Right lobe of liver (tissue), 6 donors: ENCODE measurements at regions not wholly inside any gene's neighbourhood (a gene's known extent, or its start where the extent isn't known, plus 50 kb on each side); places are given as distances from the start of the nearest gene placed in this dataset.
A peak's percentile ranks its signal among the peaks of the same experiment; 100 is the strongest.
"Not testable (repeated sequence)": the region's sequence is repeated elsewhere in the genome, so short reads cannot be mapped to it uniquely, and the experiment has no call there.

Experiments used
- ATAC-seq, 4 donors: fragments of 200-7000 bp; cut with Tn5 transposase; one replicate each; pipeline ENCODE4 v1.9.1; 2020; ENCODE audit warnings: mild to moderate bottlenecking in 4 of 4, moderate library complexity in 4 of 4
- DNase-seq, 3 donors: peaks; one replicate each; pipeline ENCODE4 v3.0.0-alpha.2; 2020
- H3K27ac ChIP-seq, 3 donors: fragments of 200-600 bp; one replicate each; pipeline ENCODE4 v1.8.0; 2022
- H3K27me3 ChIP-seq, 2 donors: fragments of 200-600 bp; one replicate each; pipeline ENCODE4 v1.8.0; 2022
- H3K36me3 ChIP-seq, 4 donors: fragments of 200-600 bp; sonication (generic) in 1 of 4; one replicate each; pipeline versions ENCODE4 v1.5.1 to v1.8.0; 2017 to 2022; ENCODE audit warnings: control low read depth in 1 of 4
- H3K4me1 ChIP-seq, 4 donors: fragments of 200-600 bp; sonication (generic) in 1 of 4; one replicate each; pipeline versions ENCODE4 v1.5.1 to v1.8.0; 2017 to 2022; ENCODE audit warnings: control low read depth in 1 of 4
- H3K4me3 ChIP-seq, 3 donors: fragments of 200-600 bp; one replicate each; pipeline ENCODE4 v1.8.0; 2022
- H3K9me3 ChIP-seq, 4 donors: fragments of 200-600 bp; sonication (generic) in 1 of 4; one replicate each; pipeline versions ENCODE4 v1.5.1 to v1.8.0; 2017 to 2022; ENCODE audit warnings: control low read depth in 1 of 4
- POLR2A ChIP-seq: fragments of 450-650 bp; IDR thresholded peaks from one replicate; pipeline ENCODE4 v1.6.1; 2017; ENCODE audit warnings: antibody characterized with exemption, mild to moderate bottlenecking
- WGBS: methylation state at CpG from one replicate; pipeline ENCODE4 v1.1.6; 2018; ENCODE audit warnings: low coverage, low lambda C conversion rate; ENCODE audit not compliant: insufficient coverage; ENCODE audit errors: missing lambda C conversion rate; 5-methylcytosine and 5-hydroxymethylcytosine counted together
- intact Hi-C, 2 donors: fragments of 100-400 bp; cut with DNase I; formaldehyde crosslinking; loops; one replicate each; pipeline versions ENCODE4 v1.11.2 to v1.14.1; 2022
- TF ChIP-seq, protein P1 (sequence below), 4 donors: fragments of 200-600 bp in 3 of 4; fragments of 450-650 bp in 1 of 4; IDR thresholded peaks; one replicate each; pipeline versions ENCODE4 v1.5.1 to v1.8.0; 2016 to 2022; ENCODE audit warnings: antibody characterized with exemption in 4 of 4, mild to moderate bottlenecking in 2 of 4
- donor health status: DM: no; HTN: yes; CAD: no.
- donor health status: DM: no; HTN: no; CAD: no.
- donor health status: DM: no; HTN: no; CAD: no.
- donor health status: DM: no; HTN: yes; CAD: no.
- donor health status: DM: no; HTN: yes; CAD: no.

DNA sequence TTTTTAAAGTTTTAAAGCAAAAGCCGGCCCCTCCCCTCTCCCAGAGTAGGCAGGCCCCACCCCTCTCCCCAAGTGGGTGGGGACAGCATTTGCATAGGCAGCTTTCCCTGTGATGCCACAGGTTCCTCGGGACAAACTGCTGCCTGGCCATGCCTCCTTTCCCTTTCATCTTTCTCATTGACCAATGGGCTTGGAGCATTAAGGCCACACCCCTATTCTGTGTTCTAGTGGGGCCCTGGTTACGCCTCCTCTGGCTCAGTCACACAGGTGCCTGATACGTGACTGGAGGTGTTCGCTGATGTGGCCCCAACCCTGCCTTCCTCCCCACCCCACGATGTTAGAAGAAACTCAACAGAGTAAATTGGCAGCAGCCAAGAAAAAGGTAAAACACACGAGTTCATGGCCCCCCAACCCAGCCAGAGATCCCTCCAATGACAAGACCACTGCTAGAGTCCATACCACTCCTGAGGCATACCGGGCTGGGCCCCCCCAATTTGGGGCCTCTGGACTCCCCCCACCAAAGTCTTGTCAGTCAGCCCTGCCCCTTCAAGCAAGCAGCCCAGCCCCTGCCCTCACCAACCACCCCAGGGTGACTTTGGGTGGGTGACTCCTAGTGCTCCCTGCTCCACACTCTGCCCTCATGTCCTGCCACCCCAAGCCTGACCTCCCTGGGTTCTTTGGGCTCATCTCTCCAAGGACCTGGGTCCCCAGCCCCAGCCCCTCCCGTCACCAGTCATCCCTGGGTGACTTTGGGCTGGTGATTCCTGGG is 62.8 kb upstream of the CSPG4 start:
- TF ChIP-seq, protein P1, sequence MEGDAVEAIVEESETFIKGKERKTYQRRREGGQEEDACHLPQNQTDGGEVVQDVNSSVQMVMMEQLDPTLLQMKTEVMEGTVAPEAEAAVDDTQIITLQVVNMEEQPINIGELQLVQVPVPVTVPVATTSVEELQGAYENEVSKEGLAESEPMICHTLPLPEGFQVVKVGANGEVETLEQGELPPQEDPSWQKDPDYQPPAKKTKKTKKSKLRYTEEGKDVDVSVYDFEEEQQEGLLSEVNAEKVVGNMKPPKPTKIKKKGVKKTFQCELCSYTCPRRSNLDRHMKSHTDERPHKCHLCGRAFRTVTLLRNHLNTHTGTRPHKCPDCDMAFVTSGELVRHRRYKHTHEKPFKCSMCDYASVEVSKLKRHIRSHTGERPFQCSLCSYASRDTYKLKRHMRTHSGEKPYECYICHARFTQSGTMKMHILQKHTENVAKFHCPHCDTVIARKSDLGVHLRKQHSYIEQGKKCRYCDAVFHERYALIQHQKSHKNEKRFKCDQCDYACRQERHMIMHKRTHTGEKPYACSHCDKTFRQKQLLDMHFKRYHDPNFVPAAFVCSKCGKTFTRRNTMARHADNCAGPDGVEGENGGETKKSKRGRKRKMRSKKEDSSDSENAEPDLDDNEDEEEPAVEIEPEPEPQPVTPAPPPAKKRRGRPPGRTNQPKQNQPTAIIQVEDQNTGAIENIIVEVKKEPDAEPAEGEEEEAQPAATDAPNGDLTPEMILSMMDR (IDR thresholded peaks at IDR 0.05) = no peak
- no peak for TF ChIP-seq POLR2A
- H3K36me3 ChIP-seq = no peaks in the 10 kb centered on the region
- ATAC-seq (peak in 1 of 4 donors; percentile 18), DNase-seq (no peak)
- intact Hi-C loops = no loop called here
- no peaks in the 10 kb centered on the region for H3K9me3 ChIP-seq
- no peaks in the 10 kb centered on the region for H3K27me3 ChIP-seq
- WGBS = 74% methylated on average over 5 of the region's 9 CpGs
- peaks cover 0 to 21% (median 10%) of the 10 kb centered on the region in 4 donors for H3K4me1 ChIP-seq
- no peak overlapping the region for H3K27ac ChIP-seq
- no peak overlapping the region for H3K4me3 ChIP-seq

DNA sequence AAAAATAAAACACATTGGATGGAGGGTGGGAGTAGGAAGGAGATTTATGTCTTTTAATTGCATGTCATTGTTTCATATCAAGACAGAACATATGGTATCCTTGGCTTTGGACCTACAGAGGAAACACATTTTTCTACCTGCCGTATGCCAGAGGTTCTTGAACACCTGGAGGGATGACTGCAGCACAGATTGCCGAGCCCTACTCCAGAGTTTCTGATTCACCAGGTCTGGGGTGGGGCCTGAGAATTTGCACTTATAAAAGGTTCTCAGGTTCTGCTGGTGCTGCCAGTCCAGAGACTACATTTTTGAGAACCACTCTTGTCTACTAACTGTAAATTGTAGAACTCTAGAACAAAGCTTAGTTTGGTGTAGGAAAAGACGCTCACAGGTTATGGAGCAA is 61.3 kb upstream of the CSPG4 start:
- 63% methylated on average over 2 of the region's 3 CpGs for WGBS
- H3K4me3 ChIP-seq, ATAC-seq, intact Hi-C loops, H3K9me3 ChIP-seq, H3K36me3 ChIP-seq, DNase-seq, H3K27me3 ChIP-seq: not testable (repeated sequence)
- Histone ChIP-seq H3K4me1 (peaks cover 0 to 24% (median 12%) of the 10 kb centered on the region in 4 donors), H3K27ac (peak overlapping the region in 1 of 3 donors; percentile 33)

DNA sequence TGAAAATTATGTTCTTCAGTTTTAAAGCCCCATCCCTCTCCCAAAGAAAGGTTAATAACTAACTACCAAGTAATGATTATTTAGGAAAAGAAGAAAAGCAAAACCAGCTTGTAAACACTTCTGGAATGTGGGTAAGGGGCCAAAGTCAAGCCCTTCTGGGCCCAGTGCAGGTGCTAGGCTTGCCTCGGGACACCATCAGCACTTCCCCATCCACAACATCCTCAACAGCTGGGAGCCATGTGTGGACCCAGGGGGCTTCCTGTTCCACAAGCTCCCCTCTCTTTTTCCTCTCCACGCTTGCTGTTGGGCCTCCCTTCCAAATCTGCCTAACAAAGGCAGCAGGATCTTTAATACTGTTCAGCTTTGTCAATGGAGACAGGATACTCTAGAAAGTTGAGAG is 58.4 kb upstream of the CSPG4 start:
- H3K36me3 ChIP-seq, H3K9me3 ChIP-seq, DNase-seq, ATAC-seq, intact Hi-C loops, H3K27me3 ChIP-seq, H3K27ac ChIP-seq, H3K4me3 ChIP-seq: not testable (repeated sequence)
- 0% methylated on average over 2 of the region's 2 CpGs for WGBS
- H3K4me1 ChIP-seq = peaks cover 0 to 24% (median 7%) of the 10 kb centered on the region in 4 donors

DNA sequence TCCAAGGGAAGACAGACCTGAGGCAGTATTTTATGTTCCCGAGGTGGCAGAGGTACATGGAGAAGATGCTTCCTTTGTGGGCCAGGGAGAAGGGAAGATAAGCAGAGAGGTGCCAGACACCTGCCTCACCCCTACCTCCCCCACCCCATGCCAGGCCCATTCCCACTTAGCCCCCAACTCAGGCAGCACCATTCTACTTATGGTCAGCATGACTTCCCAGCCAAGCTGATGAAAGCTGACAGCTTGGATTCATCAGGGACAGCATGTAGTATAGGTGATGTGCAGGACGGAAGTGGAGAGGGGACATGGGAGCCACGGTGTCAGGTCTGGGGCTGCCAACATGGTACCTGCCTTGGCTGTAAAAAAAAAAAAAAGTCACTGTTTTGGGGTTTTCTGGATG is 57.5 kb upstream of the CSPG4 start:
- TF ChIP-seq POLR2A = no peak
- TF ChIP-seq, protein P1 (IDR thresholded peaks at IDR 0.05) = no peak
- Histone ChIP-seq H3K36me3 (no peaks in the 10 kb centered on the region), H3K27me3 (no peaks in the 10 kb centered on the region), H3K4me3 (no peak overlapping the region), H3K4me1 (peaks cover 0 to 24% (median 7%) of the 10 kb centered on the region in 4 donors), H3K9me3 (no peaks in the 10 kb centered on the region), H3K27ac (no peak overlapping the region)
- ATAC-seq = peak in 1 of 4 donors; percentile 21
- intact Hi-C loops = no loop called here
- WGBS = 79% methylated on average over 2 of the region's 3 CpGs
- no peak for DNase-seq

DNA sequence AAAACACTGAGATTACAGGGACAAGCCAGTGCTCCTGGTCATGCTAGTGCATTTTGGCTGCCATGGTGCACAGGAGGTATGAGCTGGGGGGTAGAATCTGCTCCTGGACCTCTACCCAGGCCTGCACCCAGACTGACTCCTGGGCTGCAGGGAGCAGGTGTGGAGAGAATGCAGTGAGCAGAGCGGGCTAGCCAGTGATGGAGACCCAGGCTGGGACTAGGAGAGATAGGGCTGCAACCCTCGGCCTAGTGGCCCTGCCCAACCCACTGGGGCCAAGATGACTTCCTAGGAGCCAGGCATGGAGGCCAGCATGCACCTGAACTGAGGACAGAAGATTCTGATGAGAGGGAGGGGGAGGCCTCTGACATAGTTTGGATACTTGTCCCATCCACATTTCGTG is 55.9 kb upstream of the CSPG4 start:
- DNase-seq, H3K9me3 ChIP-seq, ATAC-seq, H3K36me3 ChIP-seq, intact Hi-C loops, H3K27me3 ChIP-seq, H3K4me3 ChIP-seq, H3K27ac ChIP-seq: not testable (repeated sequence)
- 100% methylated on average over 1 of the region's 3 CpGs for WGBS
- H3K4me1 ChIP-seq = peaks cover 0 to 24% (median 7%) of the 10 kb centered on the region in 4 donors

DNA sequence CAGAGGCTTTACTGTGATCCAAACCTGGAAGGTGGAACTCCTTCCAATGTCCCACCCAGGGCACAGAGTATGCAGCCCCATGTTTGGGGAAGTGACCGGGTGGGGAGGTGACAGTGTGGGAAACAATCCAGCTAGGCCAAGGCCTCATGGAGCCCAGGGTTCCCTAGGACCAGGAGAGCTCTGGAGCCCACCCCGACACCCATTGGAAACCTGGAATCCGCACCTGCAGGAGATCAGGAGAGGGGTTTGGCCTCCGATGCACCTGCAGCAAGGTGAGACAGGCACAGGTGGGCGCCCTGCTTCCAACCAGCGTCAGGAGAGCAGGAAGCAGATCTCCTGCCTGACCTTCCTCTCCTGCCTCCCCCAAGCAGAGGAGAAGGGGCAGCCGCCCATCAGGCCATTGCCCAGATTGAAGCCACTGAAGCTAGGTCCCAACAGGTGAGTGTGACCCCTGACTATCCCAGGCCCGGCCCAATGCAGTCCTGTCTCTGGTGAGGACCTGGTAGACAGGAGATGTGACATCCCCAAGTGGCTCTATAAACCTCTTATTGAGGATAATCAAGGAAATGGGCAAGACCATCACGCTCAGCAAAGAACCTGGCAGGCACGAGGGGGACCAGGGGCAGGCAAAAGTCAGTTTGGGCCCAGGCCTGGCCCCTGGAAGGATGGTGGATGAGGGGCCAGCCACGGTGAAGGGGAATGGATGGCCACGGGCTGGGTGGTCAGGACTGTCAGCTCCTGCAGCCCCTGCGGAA is 53.1 kb upstream of the CSPG4 start:
- H3K9me3 ChIP-seq, H3K27me3 ChIP-seq, H3K36me3 ChIP-seq, H3K27ac ChIP-seq, DNase-seq, H3K4me3 ChIP-seq, intact Hi-C loops, ATAC-seq: not testable (repeated sequence)
- peaks cover 0 to 14% (median 2%) of the 10 kb centered on the region in 4 donors for H3K4me1 ChIP-seq
- WGBS = 67% methylated on average over 1 of the region's 13 CpGs

DNA sequence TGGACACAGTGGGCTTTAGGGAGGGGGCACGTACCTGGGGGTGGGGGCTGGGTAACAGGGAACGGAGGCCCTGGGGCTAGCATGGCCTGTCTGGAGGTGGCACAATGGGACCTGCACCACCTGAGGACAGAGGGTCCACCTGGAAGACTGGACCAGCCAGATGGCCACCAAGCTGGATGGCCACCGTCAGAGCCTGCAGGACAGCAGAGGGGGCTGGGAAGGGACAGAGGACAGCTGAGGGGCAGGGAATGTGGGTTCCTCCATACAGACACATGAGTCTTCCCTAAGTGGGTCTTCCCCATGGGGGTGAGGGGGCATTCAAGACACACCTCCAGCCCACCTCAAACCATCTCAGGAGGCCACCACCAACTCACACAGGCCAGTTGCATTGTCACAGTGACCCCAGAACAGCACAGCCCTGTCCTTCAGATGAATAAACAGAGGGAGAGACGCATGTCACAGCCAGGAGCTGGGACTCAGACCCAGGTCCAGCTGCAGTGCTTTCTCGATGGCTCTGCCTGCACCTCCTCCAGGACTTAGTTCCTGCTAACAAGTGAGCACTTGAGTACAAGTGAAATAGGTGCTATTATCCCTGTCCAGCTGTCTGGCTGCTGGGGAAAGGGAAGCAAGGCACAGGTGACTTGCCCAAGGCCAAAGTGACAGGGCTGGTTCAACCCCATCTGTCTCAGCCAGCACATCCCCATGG is 52.4 kb upstream of the CSPG4 start:
- ATAC-seq, intact Hi-C loops, H3K9me3 ChIP-seq, H3K4me3 ChIP-seq, H3K27ac ChIP-seq, H3K36me3 ChIP-seq, H3K27me3 ChIP-seq, H3K4me1 ChIP-seq, DNase-seq: not testable (repeated sequence)
- no CpG with 5 or more reads among the region's 5 CpGs for WGBS

DNA sequence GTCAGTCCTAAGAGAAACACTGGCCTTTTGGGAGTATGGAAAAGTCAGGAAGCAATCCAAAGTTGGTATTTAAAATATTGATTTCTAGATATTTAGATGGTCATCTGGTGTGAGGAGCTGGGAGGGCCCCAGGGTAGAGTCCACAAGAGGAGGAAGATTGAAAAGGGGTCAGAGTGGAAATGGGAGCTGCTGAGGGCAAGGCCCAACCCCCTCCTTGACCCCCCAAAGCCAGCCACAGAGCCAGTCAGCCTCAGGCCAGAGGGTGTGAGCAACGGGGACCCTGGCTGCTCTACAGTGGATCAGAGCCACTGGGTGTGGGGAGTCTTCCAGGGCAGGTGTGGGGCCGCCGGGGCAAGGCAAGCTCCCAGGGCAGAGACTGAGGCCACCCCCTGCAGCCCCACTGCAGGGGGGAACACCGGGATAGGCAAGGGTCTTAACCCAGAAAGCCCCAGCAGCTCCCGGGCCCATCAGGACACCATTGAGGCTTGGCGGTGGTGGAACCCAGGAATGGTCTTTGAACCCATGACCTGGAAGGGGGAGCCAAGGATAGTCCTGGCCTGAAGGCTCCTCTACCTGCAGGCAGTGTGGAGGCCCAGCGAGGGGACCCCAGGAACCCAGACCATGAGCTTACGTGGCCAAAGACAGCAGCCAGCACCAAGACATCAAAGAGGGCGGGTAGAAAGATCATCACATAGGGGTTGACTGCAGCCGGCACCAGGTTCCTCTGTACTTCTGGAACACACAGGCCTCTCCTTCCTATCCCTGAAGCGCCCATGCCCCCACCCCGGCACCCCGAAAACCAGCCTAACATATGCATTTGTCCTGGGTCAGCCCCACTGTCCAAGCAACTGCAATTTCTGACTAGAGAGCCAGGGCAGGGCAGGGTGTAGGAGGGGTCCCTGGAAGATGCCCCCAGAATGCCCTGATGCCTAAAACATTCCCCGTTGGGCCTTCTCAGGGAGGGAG is 51.3 kb upstream of the CSPG4 start:
- H3K36me3 ChIP-seq, H3K9me3 ChIP-seq, DNase-seq, H3K4me3 ChIP-seq, H3K27ac ChIP-seq, intact Hi-C loops, H3K27me3 ChIP-seq: not testable (repeated sequence)
- 100% methylated on average over 1 of the region's 14 CpGs for WGBS
- ATAC-seq = peak; percentile 48 to 70 (median 56)
- H3K4me1 ChIP-seq = peaks cover 0 to 10% (median 0%) of the 10 kb centered on the region in 4 donors
